HL-60 (cell line): ENCODE measurements at regions not wholly inside any gene's neighbourhood (a gene's known extent, or its start where the extent isn't known, plus 50 kb on each side); places are given as distances from the start of the nearest gene placed in this dataset.

Source experiments
- CTCF ChIP-seq: IDR thresholded peaks from one replicate; pipeline ENCODE4 v1.5.1; 2011; ENCODE audit warnings: low read length, control low read depth, inconsistent platforms; ENCODE audit not compliant: insufficient read depth
- POLR2AphosphoS5 ChIP-seq: IDR thresholded peaks from 2 replicates; pipeline ENCODE4 v1.6.1; 2012; ENCODE audit warnings: low read depth

DNA sequence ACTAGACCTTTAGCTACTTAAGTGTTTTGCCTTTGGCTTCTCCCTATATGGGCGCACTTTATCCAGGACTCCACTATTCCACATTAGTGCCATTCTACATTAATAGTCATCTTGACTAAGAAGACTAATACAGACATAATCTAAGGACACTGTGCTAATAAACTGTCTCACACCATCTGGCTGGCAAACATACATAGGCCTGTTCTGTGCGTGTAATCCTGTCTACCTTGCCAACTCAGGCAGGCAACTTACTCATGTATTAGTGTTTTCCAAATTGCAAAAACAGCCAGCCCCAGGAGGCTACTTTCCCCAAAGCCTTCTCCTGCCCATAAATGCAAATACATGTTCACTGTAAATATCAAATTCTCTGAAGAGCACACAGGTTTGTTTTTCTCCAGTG lies 587.3 kb downstream of the TMA16 start:
- TF ChIP-seq CTCF = no peak
- TF ChIP-seq POLR2AphosphoS5 = no peak
